HEK293T (cell line): ENCODE measurements at regions not wholly inside any gene's neighbourhood (a gene's known extent, or its start where the extent isn't known, plus 50 kb on each side); places are given as distances from the start of the nearest gene placed in this dataset.

Experiments
- FOXA1 ChIP-seq: fragments of 450-650 bp; IDR thresholded peaks from 2 replicates; pipeline ENCODE4 v1.6.1; 2016; ENCODE audit warnings: mild to moderate bottlenecking
- FOXM1 ChIP-seq: fragments of 450-650 bp; IDR thresholded peaks from 2 replicates; pipeline ENCODE4 v1.6.1; 2017; ENCODE audit warnings: mild to moderate bottlenecking, borderline replicate concordance
- SP1 ChIP-seq: fragments of 450-650 bp; IDR thresholded peaks from 2 replicates; pipeline ENCODE4 v1.6.1; 2017

- no peak for TF ChIP-seq FOXM1
- TF ChIP-seq SP1 = no peak
- TF ChIP-seq FOXA1 = no peak
These were observed 260.1 kb upstream of the RAB6C start for GRCh38 chr2:129719335-129719734.
